Stimulated activated CD4-positive, alpha-beta T cell treated with anti-CD3 and anti-CD28 coated beads, Interleukin-1b, Interleukin-23, amount 100 ng/mL, for 4 hours (primary cell): ENCODE measurements at regions not wholly inside any gene's neighbourhood (a gene's known extent, or its start where the extent isn't known, plus 50 kb on each side); places are given as distances from the start of the nearest gene placed in this dataset.
"Not testable (repeated sequence)": the region's sequence is repeated elsewhere in the genome, so short reads cannot be mapped to it uniquely, and the experiment has no call there.

Experiments
- DNase-seq, 2 donors: peaks; one replicate each; pipeline ENCODE4 v3.0.0-alpha.2; 2020; ENCODE audit warnings: low read depth in 2 of 2

GRCh38 chr2:4915357-4915756 is 776.8 kb upstream of the SOX11 start:
- no peak for DNase-seq

GRCh38 chr2:4916094-4916493 is 776.1 kb upstream of the SOX11 start:
- DNase-seq = no peak

GRCh38 chr2:4930704-4931103 is 761.5 kb upstream of the SOX11 start:
- no peak for DNase-seq

- no peak for DNase-seq
Observed at GRCh38 chr2:4931721-4932365, 760.3 kb upstream of the SOX11 start.

- not testable (repeated sequence) for DNase-seq
Observed at GRCh38 chr2:4935291-4935690, 756.9 kb upstream of the SOX11 start.

- no peak for DNase-seq
Observed at GRCh38 chr2:4937550-4937949, 754.6 kb upstream of the SOX11 start.

GRCh38 chr2:4938206-4938605 is 754.0 kb upstream of the SOX11 start:
- no peak for DNase-seq

GRCh38 chr2:4942441-4942840 is 749.7 kb upstream of the SOX11 start:
- DNase-seq = no peak

GRCh38 chr2:4947911-4948310 is 744.3 kb upstream of the SOX11 start:
- DNase-seq = no peak

- no peak for DNase-seq
Observed at GRCh38 chr2:4951368-4951767, 740.8 kb upstream of the SOX11 start.

- DNase-seq = no peak
Observed at GRCh38 chr2:4959219-4959618, 733.0 kb upstream of the SOX11 start.

GRCh38 chr2:4962419-4962818 is 729.8 kb upstream of the SOX11 start:
- DNase-seq = no peak

- no peak for DNase-seq
Observed at GRCh38 chr2:4963106-4963505, 729.1 kb upstream of the SOX11 start.

GRCh38 chr2:4964001-4964540 is 728.1 kb upstream of the SOX11 start:
- DNase-seq = no peak

GRCh38 chr2:4964579-4964978 is 727.6 kb upstream of the SOX11 start:
- DNase-seq = no peak

- DNase-seq = no peak
Observed at GRCh38 chr2:4965556-4966320, 726.4 kb upstream of the SOX11 start.

- no peak for DNase-seq
Observed at GRCh38 chr2:4967206-4967605, 725.0 kb upstream of the SOX11 start.

- no peak for DNase-seq
Observed at GRCh38 chr2:4972472-4972871, 719.7 kb upstream of the SOX11 start.

- no peak for DNase-seq
Observed at GRCh38 chr2:4973354-4973753, 718.8 kb upstream of the SOX11 start.

- DNase-seq = no peak
Observed at GRCh38 chr2:4973973-4974372, 718.2 kb upstream of the SOX11 start.

GRCh38 chr2:4976407-4976806 is 715.8 kb upstream of the SOX11 start:
- DNase-seq = no peak

GRCh38 chr2:4979111-4979510 is 713.1 kb upstream of the SOX11 start:
- no peak for DNase-seq

- no peak for DNase-seq
Observed at GRCh38 chr2:4980995-4981394, 711.2 kb upstream of the SOX11 start.
